IPS DF 4.7 (cell line): ENCODE measurements at regions not wholly inside any gene's neighbourhood (a gene's known extent, or its start where the extent isn't known, plus 50 kb on each side); places are given as distances from the start of the nearest gene placed in this dataset.

Experiments
- DNase-seq: peaks from one replicate; pipeline ENCODE4 v3.0.0-alpha.2; 2013; ENCODE audit warnings: low spot score; ENCODE audit errors: extremely low read depth

DNA sequence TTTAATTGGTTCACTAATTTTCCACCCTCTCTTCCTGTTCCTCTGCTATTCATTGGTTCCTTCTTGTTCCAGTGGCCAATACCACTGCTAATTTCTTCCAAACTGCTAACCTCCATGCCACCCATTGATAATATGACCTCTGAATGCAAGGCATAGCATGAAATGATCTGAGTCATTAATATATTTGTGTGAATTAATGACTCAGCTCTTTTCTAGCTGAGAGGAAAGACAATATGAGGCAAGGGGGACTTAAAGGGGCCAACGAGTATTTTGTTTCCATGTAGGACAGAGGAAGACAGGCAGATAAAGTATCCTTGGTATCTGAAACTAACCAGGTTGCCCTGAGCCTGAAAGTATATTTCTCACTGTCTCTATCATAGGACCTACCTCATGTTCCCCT, 154.3 kb upstream of the BRINP1 start:
- no peak for DNase-seq

DNA sequence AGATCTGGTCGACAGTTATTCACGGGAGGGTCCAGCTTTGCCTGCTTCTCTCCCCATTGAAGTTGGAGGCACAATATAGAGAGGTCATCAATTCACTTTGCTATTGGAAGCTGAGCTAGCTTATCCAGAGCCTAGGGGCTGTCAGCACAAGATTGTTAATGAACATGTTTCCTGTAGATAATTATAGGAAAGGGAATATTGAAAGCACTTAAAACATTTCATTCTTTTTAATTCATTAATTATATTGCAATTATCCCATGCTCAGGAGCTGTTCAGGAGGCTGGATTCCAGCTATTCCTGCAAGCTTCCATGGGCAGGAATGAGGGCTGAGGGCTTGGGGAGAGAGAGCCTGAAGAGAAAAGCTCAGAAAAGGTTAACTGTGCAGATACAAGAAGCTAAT, 153.1 kb upstream of the BRINP1 start:
- no peak for DNase-seq

DNA sequence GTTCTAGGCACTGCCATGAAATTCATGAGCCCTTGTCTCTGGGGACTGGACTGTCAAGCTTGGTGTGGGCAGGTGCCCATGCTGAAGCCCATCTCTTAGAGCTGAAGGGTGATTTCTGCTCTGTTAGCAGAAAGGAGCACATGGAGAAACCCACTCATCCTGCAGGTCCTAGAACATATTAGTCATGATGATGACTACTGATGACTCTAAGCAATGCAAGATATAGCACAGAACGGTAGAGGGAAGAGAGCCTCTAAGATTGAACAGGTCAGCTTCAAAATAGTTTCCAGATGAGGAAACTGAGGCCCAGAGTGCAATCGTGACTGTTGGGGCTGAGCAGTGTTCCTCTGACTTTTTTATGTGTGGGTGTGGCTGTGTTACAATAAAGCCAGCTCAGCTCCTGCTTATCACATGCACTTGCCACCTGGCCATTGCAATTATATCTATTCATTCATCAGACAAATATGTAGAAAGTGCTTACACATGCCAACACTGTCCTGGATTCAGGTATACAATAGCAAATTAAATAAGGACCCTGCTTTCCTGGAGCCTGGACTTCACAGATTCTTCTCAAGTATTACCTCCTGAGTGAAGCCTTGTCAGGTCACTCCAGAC, 140.2 kb upstream of the BRINP1 start:
- no peak for DNase-seq

DNA sequence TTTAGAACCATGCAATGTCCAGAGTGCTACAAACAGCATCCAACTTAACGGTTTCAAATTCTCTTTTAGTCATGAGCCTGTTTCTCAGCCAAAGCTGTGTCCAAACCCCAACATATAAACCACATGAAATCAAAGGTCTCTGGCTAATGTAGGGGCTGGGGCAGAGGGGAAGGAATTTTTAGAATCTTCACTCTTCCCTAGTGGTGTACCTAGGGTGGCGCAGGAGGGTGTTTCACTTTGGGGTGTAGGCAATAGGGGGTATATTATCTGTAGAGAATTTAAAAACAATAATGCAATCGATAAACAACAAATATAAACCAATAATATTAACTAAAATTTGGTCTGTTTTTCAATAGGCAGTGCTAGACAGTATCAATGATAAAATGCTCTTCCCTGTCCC, 132.1 kb upstream of the BRINP1 start:
- no peak for DNase-seq

DNA sequence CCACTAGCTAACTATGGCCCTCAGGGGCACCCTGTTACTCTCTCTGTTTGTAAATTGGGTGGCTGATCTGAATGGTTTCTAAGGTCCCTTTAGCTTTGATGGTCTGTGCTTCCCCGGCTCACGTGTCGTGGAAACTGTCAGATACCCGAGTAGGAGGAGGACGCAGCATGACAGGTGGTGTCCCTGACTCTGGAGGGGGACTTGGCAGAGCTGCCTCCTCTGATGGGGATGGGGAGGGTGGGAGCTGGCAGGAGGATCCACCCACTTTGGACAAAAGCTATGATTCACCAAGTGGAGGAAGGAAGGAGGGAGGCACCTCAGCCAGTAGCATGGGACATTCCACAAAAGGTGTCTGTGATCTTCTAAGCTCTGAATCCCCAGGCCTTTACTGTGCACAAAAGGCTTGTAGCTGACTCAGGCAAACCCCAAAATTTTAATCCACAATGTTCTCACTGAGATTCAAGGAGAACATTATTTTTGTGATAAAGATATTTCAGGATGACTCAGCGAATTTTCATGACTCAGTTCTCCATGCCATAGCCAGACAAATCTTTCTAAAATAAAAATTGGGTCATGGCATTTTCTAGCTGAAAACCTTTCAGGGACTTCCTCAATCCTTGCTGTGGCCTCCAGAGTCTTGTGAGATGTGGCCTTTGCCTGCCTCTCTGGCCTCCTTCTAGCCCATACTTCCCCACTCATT, 131.0 kb upstream of the BRINP1 start:
- DNase-seq: no peak

DNA sequence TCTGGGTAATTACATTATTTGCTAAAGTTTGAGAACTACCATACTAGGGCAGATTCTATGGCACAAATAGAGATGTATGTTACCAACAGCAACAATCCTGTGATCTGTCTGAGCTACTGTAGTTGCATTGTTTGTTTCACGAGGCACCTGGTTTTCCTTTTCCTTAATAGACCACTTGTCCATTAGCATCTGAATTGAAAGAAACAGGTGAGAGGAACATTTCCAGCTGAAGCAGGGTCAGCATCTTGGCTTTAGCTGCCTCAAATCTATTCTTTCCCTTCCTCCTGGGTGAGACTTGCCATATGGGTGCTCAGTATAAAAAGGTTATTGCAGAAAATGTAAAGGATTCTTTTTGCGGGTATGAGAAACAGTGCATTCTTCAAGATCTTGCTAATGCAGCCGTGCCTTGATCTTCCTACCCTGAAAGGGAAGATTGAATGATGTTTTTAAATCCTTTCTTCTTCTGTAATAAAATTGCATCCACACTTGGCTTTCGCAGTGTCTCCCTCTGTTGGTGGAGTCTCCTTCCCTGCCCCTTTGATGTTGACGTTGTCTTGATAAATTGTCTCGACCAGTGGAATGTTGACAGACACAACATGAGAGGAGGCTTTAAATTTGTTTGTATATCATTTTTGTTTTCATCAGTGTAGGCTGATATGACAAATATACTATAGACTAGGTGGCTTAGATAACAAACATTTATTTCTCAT, 118.0 kb upstream of the BRINP1 start:
- peak; percentile 5 for DNase-seq

DNA sequence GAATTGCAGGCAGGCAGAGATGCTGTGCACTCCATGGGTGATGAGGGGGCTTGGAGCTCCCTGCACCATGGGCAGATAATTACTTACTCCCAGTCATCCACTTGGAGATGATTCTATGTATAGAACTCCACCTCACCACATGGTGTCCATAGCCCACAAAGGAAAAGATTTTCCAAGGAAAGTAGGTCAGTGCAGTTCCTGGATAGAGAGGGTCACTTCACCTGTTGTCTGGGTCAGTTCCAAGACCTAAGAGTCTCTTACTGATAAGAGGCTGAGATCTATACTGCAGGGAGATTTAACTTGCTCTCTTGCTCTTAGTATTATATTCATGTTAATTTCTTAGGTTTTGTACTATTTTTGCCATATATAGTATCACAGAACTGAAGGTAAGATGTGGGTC, 113.9 kb upstream of the BRINP1 start:
- DNase-seq: no peak

DNA sequence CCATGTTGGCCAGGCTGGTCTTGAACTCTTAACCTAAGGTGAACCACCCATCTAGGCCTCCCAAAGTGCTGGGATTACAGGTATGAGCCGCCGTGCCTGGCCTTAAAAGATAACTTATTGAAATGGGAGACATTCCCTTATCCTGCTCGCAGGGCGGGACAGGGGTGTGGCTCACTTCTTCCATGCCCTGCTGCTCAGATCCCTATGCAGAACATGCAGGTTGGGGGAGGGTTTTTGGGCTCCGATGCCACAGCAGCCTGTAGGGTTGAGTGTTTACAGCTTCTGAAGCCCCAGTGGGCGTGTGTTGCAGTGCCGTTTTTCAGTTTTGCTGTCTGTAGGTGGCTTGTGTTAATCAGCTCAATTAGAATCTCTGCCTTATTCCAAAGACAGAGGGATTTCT, 108.0 kb upstream of the BRINP1 start:
- DNase-seq: no peak

DNA sequence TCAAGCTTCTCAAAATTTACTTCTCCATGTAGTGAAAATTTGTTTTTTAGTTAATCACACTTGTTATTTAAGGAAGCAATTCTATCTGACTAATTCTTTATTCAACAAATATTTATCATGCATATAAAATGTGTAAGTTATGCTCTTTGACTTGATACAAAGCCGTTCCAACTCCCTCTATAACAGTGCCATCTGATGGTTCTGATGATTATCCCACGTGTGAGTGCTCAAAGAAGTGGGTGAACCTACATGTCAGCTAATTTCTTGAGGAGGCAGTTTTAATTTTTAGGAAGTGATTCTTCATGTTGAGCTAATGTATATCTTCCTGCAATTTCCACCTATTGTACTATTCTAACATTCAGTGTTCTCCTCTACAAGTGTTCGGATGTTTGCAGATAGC, 88.8 kb upstream of the BRINP1 start:
- no peak for DNase-seq

DNA sequence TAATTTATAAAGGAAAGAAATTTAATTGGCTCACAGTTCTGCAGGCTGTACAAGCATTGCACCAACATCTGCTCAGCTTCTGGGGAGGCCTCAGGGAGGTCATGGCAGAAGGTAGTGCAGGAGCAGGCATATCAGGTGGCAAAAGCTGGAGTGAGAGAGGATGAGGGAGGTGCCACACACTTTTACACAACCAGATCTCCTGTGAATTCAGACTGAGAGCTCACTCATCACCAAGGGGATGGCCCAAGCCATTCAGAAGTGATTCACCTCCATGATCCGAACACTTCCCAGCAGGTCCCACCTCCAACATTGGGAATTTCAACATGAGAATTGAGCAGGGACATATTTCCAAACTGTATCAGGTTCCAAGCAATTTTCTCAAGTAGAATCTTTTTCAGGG, 84.7 kb upstream of the BRINP1 start:
- no peak for DNase-seq

DNA sequence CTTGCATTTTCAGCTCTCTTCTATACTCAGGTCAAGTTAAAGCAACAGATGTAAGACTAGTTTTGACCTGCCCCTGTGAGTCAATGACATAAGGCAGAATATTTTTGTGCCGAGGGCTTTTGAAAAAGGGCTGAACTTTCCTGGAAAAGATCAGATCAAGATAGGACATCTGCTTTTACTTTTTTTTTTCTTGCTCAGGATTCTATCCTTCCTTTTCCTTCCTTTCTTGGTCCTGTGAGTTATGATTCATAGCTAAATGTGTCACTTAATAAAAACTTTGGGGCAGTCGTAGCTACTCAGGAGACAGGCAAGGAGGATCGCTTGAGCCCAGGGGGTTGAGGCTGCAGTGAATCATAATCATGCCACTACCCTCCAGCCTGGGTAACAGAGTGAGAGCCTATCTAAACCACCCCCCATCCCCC, 84.3 kb upstream of the BRINP1 start:
- DNase-seq: no peak

DNA sequence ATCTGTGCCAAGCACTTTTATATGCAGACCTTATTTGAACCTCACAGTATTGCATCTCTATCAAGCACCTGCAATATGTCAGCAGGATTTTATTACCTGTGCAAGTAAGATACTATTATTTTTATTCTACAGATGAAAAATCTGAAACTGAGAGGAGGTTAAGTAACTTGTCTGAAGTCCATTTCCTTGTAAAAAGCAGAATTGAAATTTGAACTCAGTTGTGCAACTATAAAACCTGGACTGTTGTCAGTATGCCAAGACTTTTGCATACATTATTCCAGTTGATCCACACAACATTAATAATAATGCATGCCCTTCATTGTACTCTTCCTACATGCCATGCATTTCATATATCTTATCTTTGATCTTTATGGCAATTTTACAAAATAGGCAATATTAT, 82.2 kb upstream of the BRINP1 start:
- DNase-seq: no peak

DNA sequence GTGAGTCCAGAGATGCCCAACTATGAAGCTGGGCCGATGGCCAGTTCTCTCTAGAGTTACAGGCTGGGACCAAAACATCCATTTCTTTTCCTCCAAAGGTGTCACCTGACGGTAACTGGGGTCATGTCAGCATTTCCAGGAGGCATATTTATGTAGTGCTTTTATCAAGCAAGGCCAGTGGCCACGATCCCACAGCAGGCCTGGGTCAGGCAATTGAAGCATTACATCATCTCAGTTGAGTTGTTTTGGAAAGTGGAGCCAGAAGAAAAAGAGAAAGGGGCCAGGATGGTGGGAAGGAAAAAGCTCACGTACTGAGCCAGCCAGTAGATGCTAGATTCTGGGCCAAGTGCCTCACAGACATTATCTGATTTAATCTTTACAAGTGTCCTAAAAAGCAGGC, 73.9 kb upstream of the BRINP1 start:
- DNase-seq: no peak

DNA sequence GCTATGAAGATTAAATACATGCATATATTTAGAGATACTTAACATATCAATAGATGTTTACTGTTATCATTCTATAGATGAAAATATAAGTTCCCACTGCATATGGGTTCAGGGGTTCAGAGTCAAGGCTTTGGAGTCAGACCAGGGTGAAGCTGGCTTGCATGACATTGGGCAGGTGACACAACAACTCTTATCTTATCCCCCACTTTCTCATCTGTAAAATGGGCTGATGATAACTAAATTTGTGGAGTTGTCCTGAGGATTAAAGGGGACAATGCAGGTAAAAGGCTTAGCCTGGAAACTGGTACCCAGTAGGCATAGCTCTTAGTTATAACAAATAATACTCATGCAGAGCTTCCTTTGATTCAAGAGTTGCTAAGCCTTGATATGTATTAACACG, 72.6 kb upstream of the BRINP1 start:
- DNase-seq: no peak

DNA sequence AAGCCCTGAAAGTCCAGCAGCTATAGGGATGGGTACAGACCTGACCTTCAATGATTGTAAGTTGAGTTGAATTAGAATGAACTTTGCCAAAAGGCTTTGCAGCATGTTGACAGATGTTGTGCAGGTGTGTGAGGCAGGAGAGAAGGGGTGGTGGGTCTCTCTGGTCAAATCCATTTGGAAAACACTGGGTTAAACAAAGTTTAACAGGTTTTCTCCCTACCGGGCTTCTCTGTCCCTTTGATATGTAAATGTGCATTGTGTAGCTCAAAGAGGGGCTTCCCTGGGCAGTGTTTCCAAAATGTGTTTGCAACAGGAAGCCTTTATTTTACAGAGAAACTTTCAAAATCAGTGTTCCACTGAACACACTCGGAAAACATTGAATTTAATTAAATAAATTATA, 72.1 kb upstream of the BRINP1 start:
- peak; percentile 19 for DNase-seq

DNA sequence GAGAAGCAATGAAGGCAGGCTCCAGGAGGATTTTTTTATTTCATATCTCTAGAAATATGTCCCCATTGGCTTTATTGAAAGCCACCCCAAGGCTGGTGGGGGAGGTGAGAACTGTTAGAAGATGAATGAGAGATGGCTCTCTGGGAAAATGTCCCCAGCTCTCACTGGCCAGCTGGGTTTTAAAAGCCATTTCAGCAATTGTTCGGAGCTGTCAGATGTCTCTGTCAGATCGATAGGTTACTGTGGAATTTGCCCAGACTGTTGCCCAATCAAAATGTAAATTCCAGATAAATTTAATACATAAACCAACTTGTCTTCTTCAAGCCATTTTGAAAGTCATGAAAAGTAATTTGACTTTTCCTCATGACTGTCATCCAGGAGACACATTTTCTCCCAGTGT, 67.0 kb upstream of the BRINP1 start:
- DNase-seq: no peak

DNA sequence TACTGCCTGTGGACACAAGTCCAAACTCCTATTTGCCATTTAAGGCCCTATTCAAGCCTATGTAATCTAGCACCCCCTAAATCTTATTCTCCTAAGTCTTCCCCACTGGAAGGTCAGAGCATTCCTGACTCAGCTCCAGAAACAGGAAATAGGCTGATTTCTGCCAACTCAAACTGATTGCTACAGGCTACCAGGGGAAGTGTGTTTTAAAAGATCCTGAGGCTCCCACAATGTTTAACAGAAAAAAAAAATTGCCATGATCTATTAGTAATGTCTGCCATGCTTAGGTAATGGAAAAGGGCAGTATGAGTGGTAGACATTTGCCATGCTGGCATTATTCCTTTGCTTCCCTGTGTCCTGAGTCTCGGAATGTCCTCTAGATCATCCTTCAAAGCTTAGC, 65.8 kb upstream of the BRINP1 start:
- no peak for DNase-seq

DNA sequence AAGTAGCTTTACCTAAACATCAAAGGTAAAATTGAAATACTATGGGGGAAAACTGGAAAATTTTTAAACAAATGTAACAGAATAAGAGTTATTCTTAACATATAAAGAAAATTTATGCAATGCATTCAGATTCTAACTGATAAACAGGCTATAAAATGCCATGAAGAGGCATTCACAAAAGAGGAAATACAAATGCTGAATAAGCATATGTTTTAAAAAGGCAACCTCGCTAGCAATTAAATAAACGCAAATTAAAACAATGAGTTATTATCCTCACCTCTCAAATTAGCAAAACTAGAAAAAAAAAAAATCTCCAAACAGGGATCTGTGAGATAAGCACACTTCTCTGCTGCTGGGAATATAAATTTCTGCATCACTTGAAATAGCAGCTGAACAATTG, 63.2 kb upstream of the BRINP1 start:
- no peak for DNase-seq

DNA sequence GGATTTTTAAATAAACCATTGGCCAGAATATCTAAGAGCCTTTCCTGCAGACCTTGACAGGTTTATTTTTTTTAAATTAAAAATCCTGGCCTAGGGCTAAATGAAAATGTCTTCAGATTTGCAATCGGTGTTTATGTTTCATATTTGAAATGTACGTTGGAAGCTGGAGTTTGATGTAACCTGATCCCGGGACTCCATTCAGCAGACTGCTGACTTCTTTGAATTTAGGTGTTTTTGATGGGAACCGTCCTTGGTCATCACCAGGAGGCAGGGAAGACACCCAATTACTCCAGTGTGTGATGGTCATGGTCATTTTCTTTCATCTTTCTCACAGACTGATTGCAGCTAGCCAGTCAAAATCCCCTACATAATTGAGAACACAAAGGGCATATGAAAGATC, 60.1 kb upstream of the BRINP1 start:
- no peak for DNase-seq

DNA sequence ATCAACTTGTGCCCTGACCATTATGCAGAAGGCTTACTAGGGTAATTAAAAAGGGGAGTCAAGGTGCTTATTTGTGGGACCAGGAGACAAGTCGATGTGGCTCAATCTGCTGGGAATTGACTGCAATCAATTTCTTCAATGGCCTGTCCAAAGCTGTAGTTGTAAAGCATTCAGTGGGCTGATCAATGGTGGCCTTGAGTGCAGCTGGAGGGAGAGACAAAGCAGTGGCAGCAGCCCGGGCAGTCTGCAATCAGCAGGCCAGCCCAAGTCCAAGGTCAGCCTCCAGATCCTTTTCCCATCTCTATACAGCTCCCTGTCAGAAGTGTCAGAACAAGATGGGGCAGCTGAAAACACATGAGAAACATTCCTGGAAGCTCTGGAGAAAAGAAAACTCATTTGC, 51.0 kb upstream of the BRINP1 start:
- DNase-seq: no peak
